ENCODE measurements at regions not wholly inside any gene's neighbourhood (a gene's known extent, or its start where the extent isn't known, plus 50 kb on each side); places are given as distances from the start of the nearest gene placed in this dataset.

GRCh38 chr15:95550702-95551101, 779.8 kb upstream of the NR2F2 start:
- ATAC-seq (no peak), DNase-seq (ENCODE audit: low spot score) (no peak), FAIRE-seq (no peak)
- TF ChIP-seq ZFP36L2 (CRISPR knock-in tag; IDR thresholded peaks at IDR 0.05) (no peak), PCBP1 (IDR thresholded peaks at IDR 0.05; ENCODE audit: borderline replicate concordance, low read depth, low read length) (no peak), TIGD3 (CRISPR knock-in tag; IDR thresholded peaks at IDR 0.05; ENCODE audit: borderline replicate concordance) (no peak), NR2C2 (CRISPR knock-in tag; IDR thresholded peaks at IDR 0.05; ENCODE audit: borderline replicate concordance) (no peak), ZNF180 (CRISPR knock-in tag; IDR thresholded peaks at IDR 0.05; ENCODE audit: borderline replicate concordance, low read depth) (no peak), PBX3 (CRISPR knock-in tag; IDR thresholded peaks at IDR 0.05; ENCODE audit: borderline replicate concordance) (no peak), ZNF670 (CRISPR knock-in tag; IDR thresholded peaks at IDR 0.05; ENCODE audit: borderline replicate concordance) (no peak), ZNF142 (CRISPR knock-in tag; IDR thresholded peaks at IDR 0.05) (no peak), SNAPC5 (CRISPR knock-in tag; IDR thresholded peaks at IDR 0.05; ENCODE audit: borderline replicate concordance) (no peak), ZBTB42 (CRISPR knock-in tag; IDR thresholded peaks at IDR 0.05) (no peak), ZNF570 (CRISPR knock-in tag; IDR thresholded peaks at IDR 0.05; ENCODE audit: borderline replicate concordance) (no peak)
- Histone ChIP-seq H3K4me1 (ENCODE audit: insufficient read depth, low read length) (no peaks in the 10 kb centered on the region), H3K4me3 (replicated peaks in 1 of 3; ENCODE audit: insufficient read depth in 1 of 3, low read depth in 2 of 3, low read length in 3 of 3) (no peak overlapping the region), H2AFZ (ENCODE audit: low read length) (no peak overlapping the region), H4K20me1 (ENCODE audit: insufficient read depth, low read length) (no peaks in the 10 kb centered on the region), H3K9me3 (ENCODE audit: low read length) (peaks cover 66% of the 10 kb centered on the region), H3K36me3 (replicated peaks in 1 of 2; ENCODE audit: control insufficient read depth in 1 of 2, insufficient read depth in 2 of 2, low read length in 2 of 2) (no peaks in the 10 kb centered on the region), H3K27me3 (ENCODE audit: control insufficient read depth in 1 of 2, insufficient read depth in 2 of 2, low read length in 2 of 2) (no peaks in the 10 kb centered on the region), H3K79me2 (ENCODE audit: insufficient read depth, low read length) (no peaks in the 10 kb centered on the region), H3K4me2 (ENCODE audit: low read depth, low read length) (no peak overlapping the region), H3K9ac (ENCODE audit: insufficient read depth, low read depth, low read length) (no peak overlapping the region), H3K27ac (ENCODE audit: extremely low read length, insufficient read depth, low read length) (no peak overlapping the region)
- WGBS (ENCODE audit: low lambda C conversion rate) = 3% methylated on average over 4 of the region's 4 CpGs
- ChIA-PET CTCF (ENCODE audit: low intra/inter-chr PET ratio, low total read pairs) (no interaction called here), POLR2A (no interaction called here)
- intact Hi-C loops (cut with micrococcal nuclease; ENCODE audit: unreplicated experiment) (no loop called here), in situ Hi-C loops (cut with HindIII; ENCODE audit: extremely low pct_ligation_motif_present, low pct_unique_long_range_greater_than_20kb) (no loop called here)
- BruUV-seq (replicated peaks) = no TSS peak
